Brain microvascular endothelial cell (primary cell): ENCODE measurements at regions not wholly inside any gene's neighbourhood (a gene's known extent, or its start where the extent isn't known, plus 50 kb on each side); places are given as distances from the start of the nearest gene placed in this dataset.
"Not testable (repeated sequence)": the region's sequence is repeated elsewhere in the genome, so short reads cannot be mapped to it uniquely, and the experiment has no call there.

Experiments
- DNase-seq: peaks from one replicate; pipeline ENCODE4 v3.0.0-alpha.2; 2020
- H3K27ac ChIP-seq: fragments of 250-450 bp; sonication (Bioruptor Pico); 2 replicates; pipeline ENCODE4 v1.5.1; 2020; ENCODE audit warnings: mild to moderate bottlenecking, moderate library complexity
- H3K27me3 ChIP-seq: fragments of 250-450 bp; sonication (Bioruptor Pico); replicated peaks from 2 replicates; pipeline ENCODE4 v1.5.1; 2020; ENCODE audit warnings: mild to moderate bottlenecking
- H3K36me3 ChIP-seq: fragments of 250-450 bp; sonication (Bioruptor Pico); replicated peaks from 2 replicates; pipeline ENCODE4 v1.5.1; 2020; ENCODE audit warnings: mild to moderate bottlenecking
- H3K4me3 ChIP-seq: 2 replicates; pipeline ENCODE4 v1.5.1; 2011; ENCODE audit warnings: low read depth, mild to moderate bottlenecking, control low read depth, low read length, moderate library complexity
- in situ Hi-C: cut with HindIII; loops from 2 replicates; pipeline ENCODE4 v1.10.0; 2017; ENCODE audit warnings: low sequenced_read_pairs, low pct_ligation_motif_present
- TF ChIP-seq, protein P1 (sequence below): IDR thresholded peaks from 2 replicates; pipeline ENCODE4 v1.5.1; 2011; ENCODE audit warnings: low read depth, mild to moderate bottlenecking, moderate library complexity, low read length, control low read depth, inconsistent platforms; ENCODE audit errors: missing control alignments

GRCh38 chr17:63082273-63082861 lies 116.3 kb downstream of the TANC2 start:
- Histone ChIP-seq H3K4me3 (no peak overlapping the region), H3K27me3 (no peaks in the 10 kb centered on the region), H3K36me3 (no peaks in the 10 kb centered on the region), H3K27ac (peak overlapping the region; percentile 3)
- DNase-seq = peak; percentile 18
- in situ Hi-C loops = no loop called here
- TF ChIP-seq, protein P1, sequence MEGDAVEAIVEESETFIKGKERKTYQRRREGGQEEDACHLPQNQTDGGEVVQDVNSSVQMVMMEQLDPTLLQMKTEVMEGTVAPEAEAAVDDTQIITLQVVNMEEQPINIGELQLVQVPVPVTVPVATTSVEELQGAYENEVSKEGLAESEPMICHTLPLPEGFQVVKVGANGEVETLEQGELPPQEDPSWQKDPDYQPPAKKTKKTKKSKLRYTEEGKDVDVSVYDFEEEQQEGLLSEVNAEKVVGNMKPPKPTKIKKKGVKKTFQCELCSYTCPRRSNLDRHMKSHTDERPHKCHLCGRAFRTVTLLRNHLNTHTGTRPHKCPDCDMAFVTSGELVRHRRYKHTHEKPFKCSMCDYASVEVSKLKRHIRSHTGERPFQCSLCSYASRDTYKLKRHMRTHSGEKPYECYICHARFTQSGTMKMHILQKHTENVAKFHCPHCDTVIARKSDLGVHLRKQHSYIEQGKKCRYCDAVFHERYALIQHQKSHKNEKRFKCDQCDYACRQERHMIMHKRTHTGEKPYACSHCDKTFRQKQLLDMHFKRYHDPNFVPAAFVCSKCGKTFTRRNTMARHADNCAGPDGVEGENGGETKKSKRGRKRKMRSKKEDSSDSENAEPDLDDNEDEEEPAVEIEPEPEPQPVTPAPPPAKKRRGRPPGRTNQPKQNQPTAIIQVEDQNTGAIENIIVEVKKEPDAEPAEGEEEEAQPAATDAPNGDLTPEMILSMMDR = peak; percentile 42

GRCh38 chr17:63082952-63083351 lies 116.9 kb downstream of the TANC2 start:
- Histone ChIP-seq H3K27me3 (no peaks in the 10 kb centered on the region), H3K27ac (peak overlapping the region; percentile 3), H3K36me3 (no peaks in the 10 kb centered on the region), H3K4me3 (no peak overlapping the region)
- TF ChIP-seq, protein P1 = no peak
- in situ Hi-C loops = no loop called here
- DNase-seq = peak; percentile 47

- Histone ChIP-seq H3K4me3 (no peak overlapping the region), H3K36me3 (no peaks in the 10 kb centered on the region), H3K27me3 (no peaks in the 10 kb centered on the region), H3K27ac (no peak overlapping the region)
- TF ChIP-seq, protein P1 = no peak
- in situ Hi-C loops = no loop called here
- no peak for DNase-seq
Measured at GRCh38 chr17:63086483-63087185, 120.6 kb downstream of the TANC2 start.

DNA sequence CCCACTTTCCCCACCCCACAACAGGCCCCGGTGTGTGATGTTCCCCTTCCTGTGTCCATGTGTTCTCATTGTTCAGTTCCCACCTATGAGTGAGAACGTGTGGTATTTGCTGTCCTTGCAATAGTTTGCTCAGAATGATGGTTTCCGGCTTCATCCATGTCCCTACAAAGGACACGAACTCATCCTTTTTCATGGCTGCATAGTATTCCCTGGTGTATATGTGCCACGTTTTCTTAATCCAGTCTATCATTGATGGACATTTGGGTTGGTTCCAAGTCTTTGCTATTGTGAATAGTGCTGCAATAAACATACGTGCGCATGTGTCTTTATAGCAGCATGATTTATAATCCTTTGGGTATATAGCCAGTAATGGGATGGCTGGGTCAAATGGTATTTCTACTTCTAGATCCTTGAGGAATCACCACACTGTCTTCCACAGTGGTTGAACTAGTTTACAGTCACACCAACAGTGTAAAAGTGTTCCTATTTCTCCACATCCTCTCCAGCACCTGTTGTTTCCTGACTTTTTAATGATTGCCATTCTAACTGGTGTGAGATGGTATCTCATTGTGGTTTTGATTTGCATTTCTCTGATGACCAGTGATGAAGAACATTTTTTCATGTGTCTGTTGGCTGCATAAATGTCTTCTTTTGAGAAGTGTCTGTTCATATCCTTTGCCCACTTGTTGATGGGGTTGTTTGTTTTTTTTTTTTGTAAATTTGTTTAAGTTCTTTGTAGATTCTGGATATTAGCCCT lies 124.5 kb downstream of the TANC2 start:
- in situ Hi-C loops, H3K4me3 ChIP-seq, H3K36me3 ChIP-seq, H3K27me3 ChIP-seq, DNase-seq, H3K27ac ChIP-seq: not testable (repeated sequence)

GRCh38 chr17:63091909-63092308 lies 125.9 kb downstream of the TANC2 start:
- H3K36me3 ChIP-seq, H3K4me3 ChIP-seq, H3K27me3 ChIP-seq, in situ Hi-C loops, H3K27ac ChIP-seq, DNase-seq: not testable (repeated sequence)

DNA sequence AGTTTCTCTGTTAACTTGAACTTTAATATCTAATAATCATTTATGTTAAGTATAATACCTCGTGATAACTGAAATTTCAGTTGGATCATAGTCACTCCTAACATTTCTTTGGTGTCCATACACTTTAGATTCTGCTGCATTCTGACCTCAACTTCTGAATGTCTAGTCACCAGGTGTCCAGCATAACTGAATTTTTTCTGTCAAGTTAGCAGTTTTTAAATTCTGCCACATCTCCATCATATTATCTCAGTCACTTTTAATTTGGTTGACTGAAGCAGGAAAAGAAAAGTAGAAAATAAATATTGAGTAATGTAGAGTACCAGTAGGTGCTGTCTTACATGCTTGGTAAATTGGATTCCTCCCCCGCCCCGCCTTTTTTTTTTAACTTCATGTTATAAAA lies 128.6 kb downstream of the TANC2 start:
- no peak overlapping the region for H3K27ac ChIP-seq
- H3K4me3 ChIP-seq = no peak overlapping the region
- TF ChIP-seq, protein P1 = no peak
- H3K27me3 ChIP-seq = no peaks in the 10 kb centered on the region
- H3K36me3 ChIP-seq = peaks cover 2% of the 10 kb centered on the region
- in situ Hi-C loops = no loop called here
- no peak for DNase-seq
